Mucosa of descending colon (tissue), 3 donors: ENCODE measurements at regions not wholly inside any gene's neighbourhood (a gene's known extent, or its start where the extent isn't known, plus 50 kb on each side); places are given as distances from the start of the nearest gene placed in this dataset.

Experiments used
- ATAC-seq: fragments of 200-7000 bp; cut with Tn5 transposase; one replicate; pipeline ENCODE4 v1.9.1; 2020; ENCODE audit warnings: mild to moderate bottlenecking, moderate library complexity
- DNase-seq, 3 donors: peaks; one replicate each; pipeline ENCODE4 v3.0.0-alpha.2; 2020
- H3K36me3 ChIP-seq: fragments of 200-600 bp; one replicate; pipeline ENCODE4 v1.8.0; 2021; ENCODE audit warnings: low read depth, mild to moderate bottlenecking
- H3K4me1 ChIP-seq: fragments of 200-600 bp; one replicate; pipeline ENCODE4 v1.8.0; 2021; ENCODE audit warnings: low read depth, mild to moderate bottlenecking
- H3K4me3 ChIP-seq: fragments of 200-600 bp; one replicate; pipeline ENCODE4 v1.8.0; 2021; ENCODE audit warnings: mild to moderate bottlenecking
- H3K9me3 ChIP-seq: fragments of 200-600 bp; one replicate; pipeline ENCODE4 v1.8.0; 2021; ENCODE audit warnings: mild to moderate bottlenecking
- CTCF ChIP-seq: fragments of 200-600 bp; IDR thresholded peaks from one replicate; pipeline ENCODE4 v1.8.0; 2022; ENCODE audit warnings: antibody characterized with exemption, mild to moderate bottlenecking
- intact Hi-C, 2 donors: fragments of 100-400 bp; cut with DNase I in 1 of 2; cut with micrococcal nuclease in 1 of 2; formaldehyde crosslinking; loops; one replicate each; pipeline versions ENCODE4 v1.11.0 to v1.11.1; 2022; cut with DNase I, micrococcal nuclease
- donor health status: DM: no; HTN: no; CAD: no; lungs with moderate emphysema.
- donor health status: DM: no; HTN: no; CAD: no.
- donor health status: DM: no; HTN: yes; CAD: no.

- intact Hi-C loops: no loop called here
- no peaks in the 10 kb centered on the region for H3K9me3 ChIP-seq
- DNase-seq: no peak
- no peak for TF ChIP-seq CTCF
- no peaks in the 10 kb centered on the region for H3K36me3 ChIP-seq
- H3K4me1 ChIP-seq: no peaks in the 10 kb centered on the region
- ATAC-seq: no peak
- no peak overlapping the region for H3K4me3 ChIP-seq
These were observed 304.6 kb upstream of the FOXF1 start for GRCh38 chr16:86205521-86206245.

- H3K4me3 ChIP-seq: no peak overlapping the region
- no peak for TF ChIP-seq CTCF
- ATAC-seq (no peak), DNase-seq (no peak)
- no peaks in the 10 kb centered on the region for H3K9me3 ChIP-seq
- H3K4me1 ChIP-seq: no peaks in the 10 kb centered on the region
- intact Hi-C loops: no loop called here
- no peaks in the 10 kb centered on the region for H3K36me3 ChIP-seq
These were observed 303.0 kb upstream of the FOXF1 start for GRCh38 chr16:86207350-86207749.

- Histone ChIP-seq H3K36me3 (no peaks in the 10 kb centered on the region), H3K9me3 (no peaks in the 10 kb centered on the region), H3K4me3 (no peak overlapping the region), H3K4me1 (no peaks in the 10 kb centered on the region)
- ATAC-seq: no peak
- no peak for DNase-seq
- TF ChIP-seq CTCF: no peak
- intact Hi-C loops: no loop called here
These were observed 301.1 kb upstream of the FOXF1 start for GRCh38 chr16:86209202-86209601.

- Histone ChIP-seq H3K4me1 (no peaks in the 10 kb centered on the region), H3K9me3 (no peaks in the 10 kb centered on the region), H3K4me3 (no peak overlapping the region), H3K36me3 (no peaks in the 10 kb centered on the region)
- intact Hi-C loops: no loop called here
- ATAC-seq: no peak
- no peak for TF ChIP-seq CTCF
- no peak for DNase-seq
These were observed 299.7 kb upstream of the FOXF1 start for GRCh38 chr16:86210403-86211193.

- DNase-seq (no peak), ATAC-seq (no peak)
- TF ChIP-seq CTCF: no peak
- no peak overlapping the region for H3K4me3 ChIP-seq
- H3K4me1 ChIP-seq: no peaks in the 10 kb centered on the region
- no peaks in the 10 kb centered on the region for H3K36me3 ChIP-seq
- no peaks in the 10 kb centered on the region for H3K9me3 ChIP-seq
- intact Hi-C loops: no loop called here
These were observed 299.1 kb upstream of the FOXF1 start for GRCh38 chr16:86211265-86211664.
